Aorta (tissue), 5 donors: ENCODE measurements at regions not wholly inside any gene's neighbourhood (a gene's known extent, or its start where the extent isn't known, plus 50 kb on each side); places are given as distances from the start of the nearest gene placed in this dataset.

Experiments used
- ATAC-seq: fragments of 200-7000 bp; cut with Tn5 transposase; one replicate; pipeline ENCODE4 v1.9.1; 2022; ENCODE audit warnings: moderate library complexity; ENCODE audit not compliant: low FRiP score
- DNase-seq, 2 donors: peaks; one replicate each; pipeline ENCODE4 v3.0.0-alpha.2; 2020
- H3K27ac ChIP-seq, 2 donors: one replicate each; pipeline ENCODE4 v1.5.1; 2013; ENCODE audit warnings: low read length in 2 of 2, mild to moderate bottlenecking in 2 of 2, moderate library complexity in 2 of 2, control low read depth in 1 of 2, inconsistent platforms in 1 of 2, low read depth in 1 of 2
- H3K27me3 ChIP-seq, 2 donors: one replicate each; pipeline ENCODE4 v1.6.1; 2013; ENCODE audit warnings: control low read depth in 1 of 2, low read length in 1 of 2, mild to moderate bottlenecking in 1 of 2, moderate library complexity in 1 of 2; ENCODE audit not compliant: insufficient read depth in 2 of 2, control insufficient read depth in 1 of 2
- H3K36me3 ChIP-seq, 2 donors: one replicate each; pipeline ENCODE4 v1.6.1; 2013; ENCODE audit warnings: control low read depth in 1 of 2, low read length in 1 of 2, mild to moderate bottlenecking in 1 of 2; ENCODE audit not compliant: insufficient read depth in 2 of 2, control insufficient read depth in 1 of 2
- H3K4me1 ChIP-seq, 2 donors: one replicate each; pipeline ENCODE4 v1.6.1; 2013; ENCODE audit warnings: low read length in 2 of 2, control low read depth in 1 of 2, mild to moderate bottlenecking in 1 of 2, moderate library complexity in 1 of 2; ENCODE audit not compliant: insufficient read depth in 2 of 2, control insufficient read depth in 1 of 2
- H3K4me3 ChIP-seq, 2 donors: one replicate each; pipeline ENCODE4 v1.5.1; 2013; ENCODE audit warnings: low read length in 2 of 2, control low read depth in 1 of 2, mild to moderate bottlenecking in 1 of 2
- H3K9me3 ChIP-seq: one replicate; pipeline ENCODE4 v1.6.1; 2013; ENCODE audit warnings: mild to moderate bottlenecking, low read length; ENCODE audit not compliant: control insufficient read depth
- WGBS, 2 donors: extraction: QIAGEN DNeasy Blood & Tissue Kit; methylation state at CpG; one replicate each; pipeline ENCODE4 v1.1.7; 2013; 5-methylcytosine and 5-hydroxymethylcytosine counted together
- intact Hi-C, 2 donors: fragments of 100-400 bp; cut with DNase I; formaldehyde crosslinking; loops; one replicate each; pipeline versions ENCODE4 v1.14.2 to v1.15.0; 2022
- donor health status: healthy with polysubstance abuse.
- donor health status: Bipolar disorder and iron deficiency.
- donor health status: DM: no; HTN: no; CAD: no.
- donor health status: DM: no; HTN: no; CAD: no.
- donor health status: DM: yes; HTN: yes; CAD: no.

GRCh38 chr9:85185486-85186217, 516.1 kb downstream of the NTRK2 start:
- no peaks in the 10 kb centered on the region for H3K4me1 ChIP-seq
- intact Hi-C loops: no loop called here
- WGBS, 2 donors: 47 to 71% methylated on average over 3 of the region's 3 CpGs
- peaks cover 0 to 3% of the 10 kb centered on the region in 2 donors for H3K27me3 ChIP-seq
- H3K4me3 ChIP-seq: no peak overlapping the region
- H3K9me3 ChIP-seq: no peaks in the 10 kb centered on the region
- DNase-seq (no peak), ATAC-seq (no peak)
- no peaks in the 10 kb centered on the region for H3K36me3 ChIP-seq
- no peak overlapping the region for H3K27ac ChIP-seq

- 45 to 52% methylated on average over 4 of the region's 4 CpGs for WGBS, 2 donors
- ATAC-seq (no peak), DNase-seq (no peak)
- no peak overlapping the region for H3K27ac ChIP-seq
- H3K9me3 ChIP-seq: peaks cover 1% of the 10 kb centered on the region
- intact Hi-C loops: no loop called here
- peaks cover 0 to 3% of the 10 kb centered on the region in 2 donors for H3K27me3 ChIP-seq
- no peaks in the 10 kb centered on the region for H3K36me3 ChIP-seq
- H3K4me3 ChIP-seq: no peak overlapping the region
- H3K4me1 ChIP-seq: no peaks in the 10 kb centered on the region
Measured at GRCh38 chr9:85182383-85182782, 512.9 kb downstream of the NTRK2 start.

- H3K4me1 ChIP-seq: no peaks in the 10 kb centered on the region
- H3K27me3 ChIP-seq: no peaks in the 10 kb centered on the region
- no peak overlapping the region for H3K27ac ChIP-seq
- H3K4me3 ChIP-seq: no peak overlapping the region
- DNase-seq (no peak), ATAC-seq (no peak)
- no peaks in the 10 kb centered on the region for H3K36me3 ChIP-seq
- H3K9me3 ChIP-seq: peaks cover 1% of the 10 kb centered on the region
- intact Hi-C loops: no loop called here
- WGBS, 2 donors: 48 to 55% methylated on average over 4 of the region's 4 CpGs
Measured at GRCh38 chr9:85178474-85178873, 508.9 kb downstream of the NTRK2 start.

DNA sequence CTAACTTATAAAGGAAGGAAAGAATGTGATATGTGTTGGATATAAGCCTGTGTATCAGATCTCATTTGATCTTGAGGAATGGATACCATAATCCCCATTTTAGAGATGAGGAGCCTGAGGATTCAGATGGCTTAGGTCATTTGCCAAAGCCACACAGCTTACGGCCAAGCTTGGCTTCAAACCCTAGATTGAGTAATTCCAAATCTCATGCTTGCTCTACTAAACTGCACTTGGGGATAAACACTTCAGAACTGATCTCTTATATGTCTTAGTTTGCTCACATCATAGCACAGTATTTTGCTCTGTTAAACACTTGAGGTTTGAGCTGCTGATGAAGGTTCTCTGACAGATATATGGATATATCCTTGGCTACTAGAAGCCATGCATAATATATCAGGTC, 504.4 kb downstream of the NTRK2 start:
- intact Hi-C loops: no loop called here
- H3K27ac ChIP-seq: no peak overlapping the region
- H3K4me1 ChIP-seq: no peaks in the 10 kb centered on the region
- H3K27me3 ChIP-seq: no peaks in the 10 kb centered on the region
- H3K4me3 ChIP-seq: no peak overlapping the region
- peaks cover 3% of the 10 kb centered on the region for H3K9me3 ChIP-seq
- H3K36me3 ChIP-seq: no peaks in the 10 kb centered on the region
- 72 to 76% methylated on average over 1 of the region's 1 CpG for WGBS, 2 donors
- ATAC-seq (peak; percentile 55), DNase-seq (no peak)

DNA sequence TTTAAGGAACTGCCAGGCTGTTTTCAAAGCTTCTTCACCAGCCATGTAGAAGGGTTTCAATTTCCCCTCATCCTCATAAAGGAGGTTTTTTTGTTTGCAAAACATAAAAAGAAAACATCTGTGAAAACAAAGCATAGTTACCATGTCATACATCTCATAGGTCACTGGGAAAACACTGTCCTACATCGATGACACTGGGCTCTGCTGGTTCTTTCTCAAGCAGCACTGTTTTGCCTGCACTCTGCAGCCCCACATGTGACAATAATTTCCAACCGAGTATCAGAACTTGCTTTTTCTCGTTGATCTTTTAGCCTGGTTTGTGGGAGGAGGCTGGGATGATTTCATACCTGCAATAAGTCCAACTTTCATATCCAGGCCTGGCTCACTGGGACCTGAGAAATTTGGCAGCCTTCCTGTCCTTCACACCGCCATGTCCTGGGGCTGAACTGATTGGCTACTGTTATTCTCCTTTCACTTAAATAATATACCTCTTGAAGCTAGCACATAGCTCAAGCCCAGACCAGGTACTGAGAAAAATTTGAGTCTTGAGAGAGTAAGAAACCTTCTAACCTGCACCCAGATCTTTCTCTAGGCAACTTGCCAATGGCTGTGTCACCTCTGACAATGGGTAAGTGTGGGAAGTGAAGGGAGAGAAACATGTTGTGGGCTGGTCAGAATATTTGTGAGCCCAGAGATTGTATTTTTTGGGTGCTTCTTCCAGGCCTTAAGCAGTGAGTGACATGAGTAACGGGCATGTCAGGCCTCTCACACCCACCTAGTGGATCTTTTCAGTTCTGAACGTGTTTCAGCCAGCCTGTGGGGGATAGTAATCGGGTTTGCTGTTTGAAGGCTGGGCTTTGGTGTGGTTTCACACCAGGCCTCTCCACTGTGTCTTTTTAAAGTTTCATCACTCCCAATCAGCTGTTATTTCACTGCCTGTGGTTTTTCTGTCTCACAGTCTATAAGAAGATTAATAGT, 502.8 kb downstream of the NTRK2 start:
- DNase-seq (peak in 1 of 2 donors; percentile 40), ATAC-seq (peak; percentile 50)
- Histone ChIP-seq H3K27me3 (no peaks in the 10 kb centered on the region), H3K36me3 (no peaks in the 10 kb centered on the region), H3K27ac (no peak overlapping the region), H3K4me3 (no peak overlapping the region), H3K4me1 (no peaks in the 10 kb centered on the region), H3K9me3 (peaks cover 2% of the 10 kb centered on the region)
- intact Hi-C loops: no loop called here
- 63 to 70% methylated on average over 7 of the region's 7 CpGs for WGBS, 2 donors

- Histone ChIP-seq H3K27me3 (no peaks in the 10 kb centered on the region), H3K9me3 (peaks cover 2% of the 10 kb centered on the region), H3K4me3 (no peak overlapping the region), H3K4me1 (no peaks in the 10 kb centered on the region), H3K27ac (no peak overlapping the region), H3K36me3 (no peaks in the 10 kb centered on the region)
- DNase-seq (no peak), ATAC-seq (no peak)
- intact Hi-C loops: no loop called here
Measured at GRCh38 chr9:85171163-85171562, 501.6 kb downstream of the NTRK2 start.

GRCh38 chr9:85168412-85168811, 498.9 kb downstream of the NTRK2 start:
- DNase-seq: no peak
- Histone ChIP-seq H3K4me3 (no peak overlapping the region), H3K27ac (no peak overlapping the region), H3K36me3 (no peaks in the 10 kb centered on the region), H3K4me1 (no peaks in the 10 kb centered on the region), H3K27me3 (no peaks in the 10 kb centered on the region), H3K9me3 (peaks cover 3% of the 10 kb centered on the region)
- no peak for ATAC-seq
- intact Hi-C loops: no loop called here
- WGBS, 2 donors: 58 to 62% methylated on average over 2 of the region's 2 CpGs

GRCh38 chr9:85167146-85167545, 497.6 kb downstream of the NTRK2 start:
- H3K27ac ChIP-seq: no peak overlapping the region
- no peaks in the 10 kb centered on the region for H3K27me3 ChIP-seq
- H3K4me1 ChIP-seq: no peaks in the 10 kb centered on the region
- DNase-seq (no peak), ATAC-seq (no peak)
- H3K36me3 ChIP-seq: no peaks in the 10 kb centered on the region
- H3K4me3 ChIP-seq: no peak overlapping the region
- peaks cover 1% of the 10 kb centered on the region for H3K9me3 ChIP-seq
- intact Hi-C loops: no loop called here
- 88 to 92% methylated on average over 1 of the region's 1 CpG for WGBS, 2 donors
